DND-41 (cell line): ENCODE measurements at regions not wholly inside any gene's neighbourhood (a gene's known extent, or its start where the extent isn't known, plus 50 kb on each side); places are given as distances from the start of the nearest gene placed in this dataset.

Experiments used
- EZH2 ChIP-seq: IDR thresholded peaks from 3 replicates; pipeline ENCODE4 v1.6.1; 2012; ENCODE audit warnings: borderline replicate concordance, low read depth, mild to moderate bottlenecking, moderate library complexity, low read length, inconsistent platforms; ENCODE audit not compliant: severe bottlenecking
- TF ChIP-seq, protein P1 (sequence below): IDR thresholded peaks from 2 replicates; pipeline ENCODE4 v1.5.1; 2012; ENCODE audit warnings: borderline replicate concordance, low read length, moderate library complexity, mild to moderate bottlenecking; ENCODE audit not compliant: poor library complexity, severe bottlenecking; ENCODE audit errors: extremely low read depth

DNA sequence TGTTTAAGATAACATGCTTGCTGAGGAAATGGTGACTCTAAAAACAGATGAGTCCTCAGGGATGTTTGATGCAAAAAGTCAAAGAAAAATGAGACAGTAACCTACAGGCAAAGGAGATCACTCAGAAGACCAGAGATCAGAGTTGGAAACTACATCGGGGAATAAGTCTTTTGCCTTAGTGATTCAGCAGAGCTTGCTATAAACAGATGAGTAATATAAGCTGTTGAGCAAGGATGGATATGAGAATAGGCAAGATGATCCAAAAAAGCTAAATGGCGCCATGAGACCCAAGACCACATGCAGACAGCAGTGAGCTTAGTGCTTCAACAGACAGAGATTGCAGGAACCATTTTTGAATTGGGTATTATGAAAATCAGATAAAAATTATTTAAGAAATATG, 168.6 kb downstream of the POSTN start:
- TF ChIP-seq, protein P1, sequence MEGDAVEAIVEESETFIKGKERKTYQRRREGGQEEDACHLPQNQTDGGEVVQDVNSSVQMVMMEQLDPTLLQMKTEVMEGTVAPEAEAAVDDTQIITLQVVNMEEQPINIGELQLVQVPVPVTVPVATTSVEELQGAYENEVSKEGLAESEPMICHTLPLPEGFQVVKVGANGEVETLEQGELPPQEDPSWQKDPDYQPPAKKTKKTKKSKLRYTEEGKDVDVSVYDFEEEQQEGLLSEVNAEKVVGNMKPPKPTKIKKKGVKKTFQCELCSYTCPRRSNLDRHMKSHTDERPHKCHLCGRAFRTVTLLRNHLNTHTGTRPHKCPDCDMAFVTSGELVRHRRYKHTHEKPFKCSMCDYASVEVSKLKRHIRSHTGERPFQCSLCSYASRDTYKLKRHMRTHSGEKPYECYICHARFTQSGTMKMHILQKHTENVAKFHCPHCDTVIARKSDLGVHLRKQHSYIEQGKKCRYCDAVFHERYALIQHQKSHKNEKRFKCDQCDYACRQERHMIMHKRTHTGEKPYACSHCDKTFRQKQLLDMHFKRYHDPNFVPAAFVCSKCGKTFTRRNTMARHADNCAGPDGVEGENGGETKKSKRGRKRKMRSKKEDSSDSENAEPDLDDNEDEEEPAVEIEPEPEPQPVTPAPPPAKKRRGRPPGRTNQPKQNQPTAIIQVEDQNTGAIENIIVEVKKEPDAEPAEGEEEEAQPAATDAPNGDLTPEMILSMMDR = no peak
- no peak for TF ChIP-seq EZH2
